ENCODE measurements at regions not wholly inside any gene's neighbourhood (a gene's known extent, or its start where the extent isn't known, plus 50 kb on each side); places are given as distances from the start of the nearest gene placed in this dataset.

- H3K36me3 ChIP-seq (replicated peaks) = no peaks in the 10 kb centered on the region
- H3K9me3 ChIP-seq = no peaks in the 10 kb centered on the region
- H3K4me3 ChIP-seq = no peak overlapping the region
- H3K27me3 ChIP-seq (ENCODE audit: low read depth) = no peaks in the 10 kb centered on the region
- peaks cover 16% of the 10 kb centered on the region for H3K4me1 ChIP-seq
- in situ Hi-C loops (cut with MboI; ENCODE audit: low sequenced_read_pairs) = no loop called here
- no peak for DNase-seq (ENCODE audit: low spot score in 2 of 2)
These were observed 952.9 kb downstream of the FAT4 start for GRCh38 chr4:126267689-126268088.

GRCh38 chr4:126268106-126268505, 953.4 kb downstream of the FAT4 start:
- DNase-seq (ENCODE audit: low spot score in 2 of 2) = no peak
- Histone ChIP-seq H3K36me3 (replicated peaks) (no peaks in the 10 kb centered on the region), H3K4me1 (peaks cover 16% of the 10 kb centered on the region), H3K27me3 (ENCODE audit: low read depth) (no peaks in the 10 kb centered on the region), H3K9me3 (no peaks in the 10 kb centered on the region), H3K4me3 (no peak overlapping the region)
- in situ Hi-C loops (cut with MboI; ENCODE audit: low sequenced_read_pairs) = no loop called here

GRCh38 chr4:126269106-126269505, 954.4 kb downstream of the FAT4 start:
- H3K36me3 ChIP-seq (replicated peaks) = no peaks in the 10 kb centered on the region
- DNase-seq (ENCODE audit: low spot score in 2 of 2) = no peak
- H3K27me3 ChIP-seq (ENCODE audit: low read depth) = no peaks in the 10 kb centered on the region
- H3K4me1 ChIP-seq = peaks cover 16% of the 10 kb centered on the region
- in situ Hi-C loops (cut with MboI; ENCODE audit: low sequenced_read_pairs) = no loop called here
- no peak overlapping the region for H3K4me3 ChIP-seq
- H3K9me3 ChIP-seq = no peaks in the 10 kb centered on the region

GRCh38 chr4:126271292-126271691, 956.5 kb downstream of the FAT4 start:
- Histone ChIP-seq H3K9me3 (no peaks in the 10 kb centered on the region), H3K27me3 (ENCODE audit: low read depth) (no peaks in the 10 kb centered on the region), H3K4me1 (peaks cover 5% of the 10 kb centered on the region), H3K4me3 (no peak overlapping the region), H3K36me3 (replicated peaks) (no peaks in the 10 kb centered on the region)
- DNase-seq (ENCODE audit: low spot score in 2 of 2) = no peak
- in situ Hi-C loops (cut with MboI; ENCODE audit: low sequenced_read_pairs) = no loop called here

GRCh38 chr4:126273746-126274145, 959.0 kb downstream of the FAT4 start:
- DNase-seq (ENCODE audit: low spot score in 2 of 2) = no peak
- no peaks in the 10 kb centered on the region for H3K36me3 ChIP-seq (replicated peaks)
- no peaks in the 10 kb centered on the region for H3K9me3 ChIP-seq
- no peaks in the 10 kb centered on the region for H3K4me1 ChIP-seq
- no peaks in the 10 kb centered on the region for H3K27me3 ChIP-seq (ENCODE audit: low read depth)
- H3K4me3 ChIP-seq = no peak overlapping the region
- in situ Hi-C loops (cut with MboI; ENCODE audit: low sequenced_read_pairs) = no loop called here

GRCh38 chr4:126291886-126292285, 977.1 kb downstream of the FAT4 start:
- Histone ChIP-seq H3K9me3 (no peaks in the 10 kb centered on the region), H3K27me3 (ENCODE audit: low read depth) (no peaks in the 10 kb centered on the region), H3K4me3 (no peak overlapping the region), H3K4me1 (no peaks in the 10 kb centered on the region), H3K36me3 (replicated peaks) (no peaks in the 10 kb centered on the region)
- no peak for DNase-seq (ENCODE audit: low spot score in 2 of 2)
- in situ Hi-C loops (cut with MboI; ENCODE audit: low sequenced_read_pairs) = no loop called here

GRCh38 chr4:126298271-126298670, 983.5 kb downstream of the FAT4 start:
- Histone ChIP-seq H3K36me3 (replicated peaks) (no peaks in the 10 kb centered on the region), H3K9me3 (peaks cover 13% of the 10 kb centered on the region; the same call in 1 of the 2 replicates), H3K4me3 (no peak overlapping the region), H3K27me3 (ENCODE audit: low read depth) (no peaks in the 10 kb centered on the region), H3K4me1 (no peaks in the 10 kb centered on the region)
- no peak for DNase-seq (ENCODE audit: low spot score in 2 of 2)
- in situ Hi-C loops (cut with MboI; ENCODE audit: low sequenced_read_pairs) = no loop called here

GRCh38 chr4:126306152-126306869, 991.6 kb downstream of the FAT4 start:
- H3K27me3 ChIP-seq (ENCODE audit: low read depth) = no peaks in the 10 kb centered on the region
- 0 out of 2 replicates have a peak, but pooled peaks cover 3% of the 10 kb centered on the region for H3K9me3 ChIP-seq
- no peak for DNase-seq (ENCODE audit: low spot score in 2 of 2)
- no peaks in the 10 kb centered on the region for H3K36me3 ChIP-seq (replicated peaks)
- in situ Hi-C loops (cut with MboI; ENCODE audit: low sequenced_read_pairs) = no loop called here
- no peaks in the 10 kb centered on the region for H3K4me1 ChIP-seq
- no peak overlapping the region for H3K4me3 ChIP-seq

GRCh38 chr4:126318376-126318775, 1003.6 kb downstream of the FAT4 start:
- Histone ChIP-seq H3K27me3 (ENCODE audit: low read depth) (no peaks in the 10 kb centered on the region), H3K4me3 (no peak overlapping the region), H3K36me3 (replicated peaks) (no peaks in the 10 kb centered on the region), H3K4me1 (peaks cover 9% of the 10 kb centered on the region), H3K9me3 (no peaks in the 10 kb centered on the region)
- in situ Hi-C loops (cut with MboI; ENCODE audit: low sequenced_read_pairs) = no loop called here
- DNase-seq (ENCODE audit: low spot score in 2 of 2) = peak; percentile 39 to 63

- DNase-seq (ENCODE audit: low spot score in 2 of 2) = no peak
- Histone ChIP-seq H3K27me3 (ENCODE audit: low read depth) (no peaks in the 10 kb centered on the region), H3K9me3 (no peaks in the 10 kb centered on the region), H3K4me1 (no peaks in the 10 kb centered on the region), H3K36me3 (replicated peaks) (no peaks in the 10 kb centered on the region), H3K4me3 (no peak overlapping the region)
- in situ Hi-C loops (cut with MboI; ENCODE audit: low sequenced_read_pairs) = no loop called here
These were observed 1014.2 kb downstream of the FAT4 start for GRCh38 chr4:126328914-126329313.

- Histone ChIP-seq H3K36me3 (replicated peaks) (no peaks in the 10 kb centered on the region), H3K9me3 (no peaks in the 10 kb centered on the region), H3K27me3 (ENCODE audit: low read depth) (no peaks in the 10 kb centered on the region), H3K4me1 (peaks cover 8% of the 10 kb centered on the region), H3K4me3 (no peak overlapping the region)
- peak in 1 of 2 experiments; percentile 40 for DNase-seq (ENCODE audit: low spot score in 2 of 2)
- in situ Hi-C loops (cut with MboI; ENCODE audit: low sequenced_read_pairs) = no loop called here
These were observed 1023.8 kb downstream of the FAT4 start for GRCh38 chr4:126338548-126338947.

GRCh38 chr4:126341927-126342326, 1027.2 kb downstream of the FAT4 start:
- H3K9me3 ChIP-seq = no peaks in the 10 kb centered on the region
- no peaks in the 10 kb centered on the region for H3K36me3 ChIP-seq (replicated peaks)
- no peaks in the 10 kb centered on the region for H3K27me3 ChIP-seq (ENCODE audit: low read depth)
- H3K4me3 ChIP-seq = no peak overlapping the region
- in situ Hi-C loops (cut with MboI; ENCODE audit: low sequenced_read_pairs) = no loop called here
- no peak for DNase-seq (ENCODE audit: low spot score in 2 of 2)
- H3K4me1 ChIP-seq = peaks cover 11% of the 10 kb centered on the region

GRCh38 chr4:126344472-126344871, 1029.7 kb downstream of the FAT4 start:
- in situ Hi-C loops (cut with MboI; ENCODE audit: low sequenced_read_pairs) = no loop called here
- no peak overlapping the region for H3K4me3 ChIP-seq

GRCh38 chr4:126346654-126347053, 1031.9 kb downstream of the FAT4 start:
- Histone ChIP-seq H3K36me3 (replicated peaks) (no peaks in the 10 kb centered on the region), H3K9me3 (no peaks in the 10 kb centered on the region), H3K27me3 (ENCODE audit: low read depth) (no peaks in the 10 kb centered on the region), H3K4me1 (peaks cover 5% of the 10 kb centered on the region; the same call in 1 of the 2 replicates), H3K4me3 (no peak overlapping the region)
- in situ Hi-C loops (cut with MboI; ENCODE audit: low sequenced_read_pairs) = no loop called here
- peak in 1 of 2 experiments; percentile 45 for DNase-seq (ENCODE audit: low spot score in 2 of 2)

More at GRCh38 chr4:126344472-126344871, 1029.7 kb downstream of the FAT4 start:
- no peaks in the 10 kb centered on the region for H3K27me3 ChIP-seq (ENCODE audit: low read depth)
- no peak for DNase-seq (ENCODE audit: low spot score in 2 of 2)
- H3K4me1 ChIP-seq = peaks cover 5% of the 10 kb centered on the region; the same call in 1 of the 2 replicates
- no peaks in the 10 kb centered on the region for H3K9me3 ChIP-seq
- no peaks in the 10 kb centered on the region for H3K36me3 ChIP-seq (replicated peaks)

- H3K27me3 ChIP-seq (ENCODE audit: low read depth) = no peaks in the 10 kb centered on the region
- 0 out of 2 replicates have a peak, but pooled peaks cover 4% of the 10 kb centered on the region for H3K4me1 ChIP-seq
- in situ Hi-C loops (cut with MboI; ENCODE audit: low sequenced_read_pairs) = no loop called here
- H3K36me3 ChIP-seq (replicated peaks) = no peaks in the 10 kb centered on the region
- DNase-seq (ENCODE audit: low spot score in 2 of 2) = no peak
- no peak overlapping the region for H3K4me3 ChIP-seq
- no peaks in the 10 kb centered on the region for H3K9me3 ChIP-seq
These were observed 1040.0 kb downstream of the FAT4 start for GRCh38 chr4:126354784-126355183.
